Stimulated activated memory B cell treated with anti-CD40 and anti-IgM and Interleukin-4, amounts not matched to agents 10 μg/mL and 1 μg/mL and 100 μg/mL, for 72 hours (primary cell): ENCODE measurements at regions not wholly inside any gene's neighbourhood (a gene's known extent, or its start where the extent isn't known, plus 50 kb on each side); places are given as distances from the start of the nearest gene placed in this dataset.
"Not testable (repeated sequence)": the region's sequence is repeated elsewhere in the genome, so short reads cannot be mapped to it uniquely, and the experiment has no call there.

Experiments
- ATAC-seq: fragments of 150-1000 bp; cut with Tn5 transposase; 2 replicates; pipeline ENCODE4 v1.10.0; 2021
- H3K27ac Mint-ChIP-seq: one replicate; pipeline ENCODE4 v1.8.0; 2022; ENCODE audit warnings: mild to moderate bottlenecking, mixed read lengths
- H3K27me3 Mint-ChIP-seq: one replicate; pipeline ENCODE4 v1.8.0; 2022; ENCODE audit warnings: mixed read lengths
- H3K36me3 Mint-ChIP-seq: one replicate; pipeline ENCODE4 v1.8.0; 2022; ENCODE audit warnings: mixed read lengths
- H3K4me1 Mint-ChIP-seq: one replicate; pipeline ENCODE4 v1.8.0; 2022; ENCODE audit warnings: mixed read lengths
- H3K4me3 Mint-ChIP-seq: one replicate; pipeline ENCODE4 v1.8.0; 2022; ENCODE audit warnings: mild to moderate bottlenecking, moderate library complexity, mixed read lengths
- H3K9me3 Mint-ChIP-seq: one replicate; pipeline ENCODE4 v1.8.0; 2022; ENCODE audit warnings: mixed read lengths

DNA sequence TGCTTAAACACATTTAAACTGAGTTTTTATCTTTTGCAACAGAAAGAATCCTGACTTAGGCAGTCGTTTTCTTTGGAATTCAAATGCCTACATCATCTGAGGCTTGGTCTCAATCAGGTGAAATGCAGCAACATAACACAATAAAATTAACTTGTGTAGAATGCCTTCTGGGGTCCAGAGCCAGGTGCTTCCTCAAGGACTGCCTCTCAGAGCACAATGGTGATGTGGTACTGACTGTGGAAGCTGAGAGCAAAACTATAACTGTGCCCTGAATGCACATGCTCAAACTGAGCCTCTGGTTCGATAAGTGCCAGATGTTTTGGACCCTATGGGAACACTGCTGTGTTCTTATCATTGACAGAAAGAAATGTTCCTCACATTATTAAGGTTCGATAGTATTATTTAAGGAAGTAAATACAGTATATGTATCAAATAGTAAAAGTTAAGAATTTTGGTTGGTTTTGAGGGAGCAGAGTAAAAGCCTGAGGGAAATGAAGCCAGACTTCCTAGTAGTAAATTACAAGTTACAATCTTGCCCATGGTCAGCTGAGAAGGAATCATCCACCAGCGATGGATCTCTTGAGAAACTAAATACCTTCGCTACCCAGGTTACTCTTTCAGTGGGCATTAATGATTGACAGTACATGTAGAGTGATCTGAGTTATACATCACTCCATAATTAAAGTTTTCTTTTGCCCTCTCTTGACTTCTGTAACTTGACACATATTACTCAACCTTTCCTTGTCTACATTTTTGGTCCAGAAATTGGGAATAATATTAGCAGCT is 122.9 kb upstream of the ATP2B1 start:
- H3K27ac Mint-ChIP-seq = no peak overlapping the region
- H3K36me3 Mint-ChIP-seq = peaks cover 8% of the 10 kb centered on the region
- no peak overlapping the region for H3K4me3 Mint-ChIP-seq
- H3K4me1 Mint-ChIP-seq = peaks cover 18% of the 10 kb centered on the region
- no peaks in the 10 kb centered on the region for H3K27me3 Mint-ChIP-seq
- no peak for ATAC-seq
- peaks cover 3% of the 10 kb centered on the region for H3K9me3 Mint-ChIP-seq

DNA sequence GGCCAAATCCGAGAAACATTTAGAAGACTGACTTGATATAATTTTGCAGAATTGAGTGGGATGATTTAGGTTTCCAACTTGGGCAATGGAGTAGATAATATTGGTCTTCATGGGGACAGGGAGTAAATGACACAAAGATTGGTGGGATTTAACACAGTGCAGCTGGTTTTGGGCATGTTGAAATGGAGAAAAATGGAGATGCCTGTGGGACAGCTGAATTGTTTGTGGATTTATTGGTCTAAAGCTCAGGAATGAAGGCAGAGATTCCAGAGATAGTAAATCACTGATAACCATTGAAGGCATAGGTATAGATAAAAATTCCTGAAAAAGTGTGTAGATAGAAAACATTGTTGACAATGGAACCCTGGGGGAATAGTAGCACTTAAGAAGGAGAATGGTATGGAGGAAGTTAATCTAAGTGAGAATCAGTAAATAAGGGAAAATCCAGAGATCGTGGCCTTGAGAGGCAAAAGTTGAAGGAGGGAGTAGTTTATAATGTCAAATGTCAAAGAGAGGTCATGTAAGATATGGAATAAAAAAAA is 120.9 kb upstream of the ATP2B1 start:
- ATAC-seq = no peak
- no peaks in the 10 kb centered on the region for H3K27me3 Mint-ChIP-seq
- peaks cover 3% of the 10 kb centered on the region for H3K9me3 Mint-ChIP-seq
- H3K4me1 Mint-ChIP-seq = peaks cover 32% of the 10 kb centered on the region
- H3K4me3 Mint-ChIP-seq = no peak overlapping the region
- peak overlapping the region; percentile 36 for H3K27ac Mint-ChIP-seq
- H3K36me3 Mint-ChIP-seq = peaks cover 8% of the 10 kb centered on the region

DNA sequence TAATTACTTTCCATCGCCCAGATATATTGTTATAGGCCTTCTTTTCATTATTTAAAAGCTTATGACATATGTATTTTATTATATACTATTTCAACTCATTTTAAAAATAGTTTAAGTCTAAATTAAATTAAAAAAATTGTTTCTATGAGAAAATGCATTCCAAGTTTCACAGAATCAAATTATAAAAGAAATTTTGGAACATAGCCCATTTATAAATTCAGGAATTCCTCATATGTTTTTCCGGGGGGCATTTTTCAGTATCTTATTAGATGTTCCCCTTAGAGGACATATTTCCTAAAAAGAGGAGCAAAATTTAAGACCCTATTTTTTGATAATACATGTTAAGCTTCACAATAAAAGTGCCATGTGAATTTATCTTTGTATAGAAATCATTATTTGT is 119.9 kb upstream of the ATP2B1 start:
- Mint-ChIP-seq H3K27me3 (no peaks in the 10 kb centered on the region), H3K9me3 (peaks cover 3% of the 10 kb centered on the region), H3K27ac (peak overlapping the region; percentile 36), H3K4me1 (peaks cover 27% of the 10 kb centered on the region), H3K4me3 (no peak overlapping the region), H3K36me3 (peaks cover 8% of the 10 kb centered on the region)
- ATAC-seq = no peak

DNA sequence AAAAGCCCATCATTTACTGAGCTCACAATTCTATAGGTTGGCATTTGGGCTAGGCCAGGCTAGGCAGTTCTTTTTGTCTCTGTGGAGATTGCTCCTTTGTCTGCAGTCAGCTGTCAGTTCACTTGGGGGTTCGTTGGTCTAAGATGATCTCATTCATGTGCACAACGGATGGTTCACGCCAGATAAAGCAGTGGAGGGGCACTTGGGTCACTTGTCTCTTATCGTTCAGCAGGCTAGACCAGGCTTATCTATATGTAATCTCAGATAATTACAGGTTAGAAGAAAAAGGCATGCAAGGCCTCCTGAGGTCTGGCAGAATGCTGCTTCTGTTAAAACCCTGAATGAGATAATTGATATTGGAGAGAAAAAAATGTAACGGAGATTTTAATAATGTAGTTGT is 119.0 kb upstream of the ATP2B1 start:
- Mint-ChIP-seq H3K27me3 (no peaks in the 10 kb centered on the region), H3K4me3 (no peak overlapping the region), H3K27ac (no peak overlapping the region), H3K9me3 (peaks cover 3% of the 10 kb centered on the region), H3K36me3 (peaks cover 8% of the 10 kb centered on the region), H3K4me1 (peaks cover 27% of the 10 kb centered on the region)
- ATAC-seq = no peak

DNA sequence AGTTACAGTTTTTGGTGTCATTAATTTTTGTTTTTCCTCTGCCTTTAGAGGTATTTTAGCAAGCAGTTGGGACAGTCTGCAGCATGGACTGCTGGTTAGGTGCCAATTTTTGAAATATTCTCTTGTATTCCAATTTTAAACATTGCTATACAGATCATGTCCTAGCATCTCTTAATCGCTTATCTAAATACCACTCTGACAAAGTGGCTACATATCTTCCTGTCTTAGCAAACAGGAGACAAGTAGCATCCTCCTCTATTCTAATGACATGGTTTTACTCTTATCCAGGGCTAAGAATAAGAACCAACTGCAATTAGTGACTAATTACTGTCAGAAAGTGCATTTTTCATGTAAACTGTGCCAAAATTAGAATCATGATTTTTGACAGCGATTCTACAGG is 117.8 kb upstream of the ATP2B1 start:
- Mint-ChIP-seq H3K27me3 (no peaks in the 10 kb centered on the region), H3K27ac (peak overlapping the region; percentile 80), H3K4me1 (peaks cover 37% of the 10 kb centered on the region), H3K4me3 (no peak overlapping the region), H3K9me3 (peaks cover 3% of the 10 kb centered on the region), H3K36me3 (peaks cover 8% of the 10 kb centered on the region)
- ATAC-seq = no peak

DNA sequence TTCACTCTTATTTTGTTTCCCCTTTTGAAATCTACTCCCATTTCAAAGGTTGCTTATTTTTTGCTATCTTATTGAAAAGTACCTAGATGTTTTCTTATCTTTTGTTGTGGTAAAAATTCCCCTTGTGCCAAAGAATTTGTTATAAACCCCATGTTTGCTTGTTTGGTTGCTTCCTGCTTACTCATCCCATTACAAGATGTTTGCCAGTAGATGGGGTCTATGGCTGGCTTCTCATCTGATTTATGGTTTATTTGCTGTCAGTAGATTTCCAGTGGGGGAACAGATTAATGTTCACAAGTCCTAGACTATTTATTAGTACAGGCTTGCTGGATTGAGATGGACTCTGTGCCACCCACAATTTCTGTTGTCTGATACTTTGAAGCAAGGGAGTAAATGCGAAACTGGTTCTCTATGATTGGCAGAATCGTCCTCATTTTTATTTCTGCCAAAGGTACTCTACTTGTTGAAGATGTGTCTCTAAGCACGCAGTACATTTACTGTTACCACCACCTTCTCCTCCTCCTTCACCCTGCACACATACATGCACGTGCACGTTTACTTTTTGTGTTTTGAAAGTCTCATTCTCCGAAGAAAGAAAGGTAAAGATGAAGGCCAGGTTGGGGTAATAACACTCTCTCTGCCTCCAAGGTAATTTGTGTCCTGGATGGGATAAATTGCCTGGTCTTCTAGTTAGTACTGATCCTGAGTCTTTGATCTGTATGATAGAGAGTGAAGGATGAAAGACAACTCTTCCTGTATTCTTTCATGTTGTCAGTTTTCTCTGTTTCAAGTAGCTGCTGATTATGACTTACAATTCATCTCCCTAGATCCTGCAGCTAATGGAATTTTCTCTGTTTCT is 117.2 kb upstream of the ATP2B1 start:
- H3K27ac Mint-ChIP-seq = peak overlapping the region; percentile 80

DNA sequence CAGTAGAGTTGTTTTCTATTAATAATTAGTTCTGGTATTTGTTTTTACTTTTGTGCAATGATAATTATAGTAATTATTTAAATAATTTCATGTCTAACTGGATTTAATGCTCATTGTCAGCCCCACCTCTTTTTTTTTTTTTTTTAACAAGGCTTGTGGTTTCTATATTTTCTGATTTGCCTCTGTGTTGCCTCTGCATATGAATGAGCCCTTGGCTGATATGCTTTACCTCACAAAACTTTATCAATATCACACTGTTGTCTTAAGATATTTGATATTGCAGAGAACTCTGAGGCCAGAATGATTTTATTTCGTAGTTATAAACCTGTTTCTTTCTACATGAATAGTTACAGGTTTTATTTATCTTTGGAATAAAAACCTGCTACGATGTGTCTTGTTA is 116.2 kb upstream of the ATP2B1 start:
- peaks cover 3% of the 10 kb centered on the region for H3K9me3 Mint-ChIP-seq
- H3K4me3 Mint-ChIP-seq = no peak overlapping the region
- H3K27ac Mint-ChIP-seq = no peak overlapping the region
- H3K27me3 Mint-ChIP-seq = no peaks in the 10 kb centered on the region
- peaks cover 32% of the 10 kb centered on the region for H3K4me1 Mint-ChIP-seq
- H3K36me3 Mint-ChIP-seq = peaks cover 8% of the 10 kb centered on the region
- no peak for ATAC-seq

More for the DNA sequence above, 117.2 kb upstream of the ATP2B1 start:
- H3K9me3 Mint-ChIP-seq = peaks cover 3% of the 10 kb centered on the region
- no peaks in the 10 kb centered on the region for H3K27me3 Mint-ChIP-seq
- H3K4me1 Mint-ChIP-seq = peaks cover 37% of the 10 kb centered on the region
- H3K36me3 Mint-ChIP-seq = peaks cover 8% of the 10 kb centered on the region
- H3K4me3 Mint-ChIP-seq = peak overlapping the region; percentile 32
- ATAC-seq = no peak

DNA sequence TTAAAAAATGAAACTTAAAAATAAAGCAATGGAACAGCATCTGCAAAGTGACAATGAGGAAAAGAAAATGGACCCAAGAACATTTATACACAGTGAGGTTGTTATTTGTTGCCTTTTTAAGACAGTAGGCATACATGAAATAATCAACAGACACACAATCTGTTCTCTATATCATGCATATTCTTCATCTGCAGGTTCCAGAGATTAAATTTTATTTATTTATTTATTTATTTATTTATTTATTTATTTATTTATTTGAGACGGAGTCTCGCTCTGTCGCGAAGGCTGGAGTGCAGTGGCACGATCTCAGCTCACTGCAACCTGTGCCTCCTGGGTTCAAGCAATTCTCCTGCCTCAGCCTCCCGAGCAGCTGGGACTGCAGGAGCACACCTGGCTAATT is 114.4 kb upstream of the ATP2B1 start:
- not testable (repeated sequence) for H3K27me3 Mint-ChIP-seq, ATAC-seq, H3K9me3 Mint-ChIP-seq, H3K27ac Mint-ChIP-seq, H3K4me3 Mint-ChIP-seq, H3K36me3 Mint-ChIP-seq
- H3K4me1 Mint-ChIP-seq = peaks cover 29% of the 10 kb centered on the region

DNA sequence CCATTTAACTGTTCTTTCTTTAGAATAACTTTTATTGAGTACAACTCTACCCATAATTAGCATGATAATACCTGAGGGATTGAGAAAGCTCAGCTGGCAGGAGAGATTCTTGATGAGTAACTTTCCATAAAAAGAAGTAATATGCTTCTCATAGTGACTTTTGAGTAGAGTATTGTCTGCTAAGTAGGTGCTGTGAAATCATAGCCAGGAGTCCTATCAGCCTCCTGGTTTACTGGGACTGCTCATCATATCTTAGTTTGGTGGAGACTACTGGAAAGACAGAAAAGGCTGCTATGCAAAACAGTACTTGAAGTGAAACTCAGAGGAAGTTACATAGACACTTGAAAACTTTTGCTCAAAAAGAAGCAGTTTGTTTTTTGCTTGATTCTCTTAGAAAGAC is 113.3 kb upstream of the ATP2B1 start:
- Mint-ChIP-seq H3K4me3 (no peak overlapping the region), H3K27me3 (no peaks in the 10 kb centered on the region), H3K27ac (peak overlapping the region; percentile 62), H3K4me1 (peaks cover 35% of the 10 kb centered on the region), H3K9me3 (no peaks in the 10 kb centered on the region), H3K36me3 (no peaks in the 10 kb centered on the region)
- ATAC-seq = peak; percentile 57

DNA sequence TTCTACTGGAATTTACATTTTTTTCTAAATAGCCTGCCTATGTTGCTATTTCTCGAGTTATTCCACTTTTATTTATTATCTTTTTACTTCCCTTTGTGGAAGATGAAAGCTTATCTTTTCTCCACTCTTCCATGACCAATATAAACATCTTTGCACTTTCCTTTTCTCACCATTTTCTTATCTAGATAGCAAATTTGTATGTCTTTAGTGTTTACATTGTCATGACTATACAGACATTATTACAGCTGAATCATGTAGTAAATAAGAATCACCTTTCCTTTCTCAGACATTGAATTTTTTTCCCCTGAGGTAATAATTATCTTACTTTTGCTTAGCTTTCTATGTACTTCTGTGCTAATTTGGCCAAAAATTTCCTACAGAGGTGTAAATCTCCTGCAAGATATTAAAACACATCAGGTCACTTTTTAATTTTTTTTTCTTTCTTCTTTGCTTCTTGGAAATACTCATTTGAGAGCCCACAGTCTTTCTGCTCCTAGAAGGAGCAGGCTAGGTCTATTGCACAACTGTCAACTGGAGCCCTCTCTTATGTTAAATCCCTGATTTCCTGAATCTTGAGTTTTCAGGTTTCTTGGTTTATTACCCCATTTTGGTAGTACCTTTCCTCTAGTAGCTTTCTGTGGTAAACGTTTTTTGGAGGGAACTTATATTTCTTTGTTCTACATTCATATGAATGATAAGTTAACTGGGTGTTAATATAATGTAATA is 109.0 kb upstream of the ATP2B1 start:
- no peak for ATAC-seq
- Mint-ChIP-seq H3K27me3 (no peaks in the 10 kb centered on the region), H3K9me3 (no peaks in the 10 kb centered on the region), H3K27ac (peak overlapping the region; percentile 37), H3K4me3 (no peak overlapping the region), H3K36me3 (no peaks in the 10 kb centered on the region), H3K4me1 (peaks cover 19% of the 10 kb centered on the region)

DNA sequence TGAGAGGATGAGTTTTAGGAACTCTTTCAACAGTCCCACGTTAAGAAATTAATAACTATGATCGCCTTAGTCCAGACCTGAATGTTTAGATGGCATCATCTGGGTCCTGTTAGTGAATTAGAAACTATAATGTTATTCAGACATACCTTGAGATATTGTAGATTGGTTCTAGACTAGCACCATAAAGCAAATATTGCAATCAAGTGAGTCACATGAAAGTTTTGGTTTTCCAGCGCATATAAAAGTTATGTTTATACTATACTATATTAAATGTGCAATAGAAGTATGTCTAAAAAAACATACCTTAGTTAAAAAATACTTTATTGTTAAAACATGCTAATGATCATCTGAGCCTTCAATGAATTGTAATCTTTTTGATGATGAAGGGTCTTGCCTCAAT is 106.6 kb upstream of the ATP2B1 start:
- no peaks in the 10 kb centered on the region for H3K27me3 Mint-ChIP-seq

DNA sequence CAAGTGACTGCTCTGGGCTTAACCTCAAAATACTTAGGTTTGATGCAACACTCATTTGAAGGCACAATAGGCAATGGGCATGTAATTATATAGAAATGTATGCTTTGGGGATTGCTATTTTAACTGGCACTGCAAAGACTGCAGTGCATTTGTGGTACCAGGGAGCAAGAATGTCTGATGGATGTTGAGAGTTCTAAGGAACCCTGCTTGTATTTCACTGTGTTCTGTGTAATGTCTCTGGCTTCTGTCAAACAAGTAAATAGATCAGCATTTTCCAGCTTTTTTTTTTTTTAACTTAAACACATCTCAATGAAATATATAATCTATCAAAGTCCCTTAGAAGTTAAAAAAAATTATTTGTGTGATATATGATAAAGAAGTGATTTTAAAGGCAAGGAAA is 94.8 kb upstream of the ATP2B1 start:
- H3K4me3 Mint-ChIP-seq = no peak overlapping the region
- no peak overlapping the region for H3K27ac Mint-ChIP-seq
- peaks cover 18% of the 10 kb centered on the region for H3K4me1 Mint-ChIP-seq
- no peaks in the 10 kb centered on the region for H3K27me3 Mint-ChIP-seq
- H3K36me3 Mint-ChIP-seq = no peaks in the 10 kb centered on the region
- no peak for ATAC-seq
- H3K9me3 Mint-ChIP-seq = no peaks in the 10 kb centered on the region

More for the DNA sequence above, 106.6 kb upstream of the ATP2B1 start:
- peaks cover 9% of the 10 kb centered on the region for H3K4me1 Mint-ChIP-seq
- H3K27ac Mint-ChIP-seq = no peak overlapping the region
- no peaks in the 10 kb centered on the region for H3K9me3 Mint-ChIP-seq
- no peak for ATAC-seq
- H3K4me3 Mint-ChIP-seq = no peak overlapping the region
- no peaks in the 10 kb centered on the region for H3K36me3 Mint-ChIP-seq

DNA sequence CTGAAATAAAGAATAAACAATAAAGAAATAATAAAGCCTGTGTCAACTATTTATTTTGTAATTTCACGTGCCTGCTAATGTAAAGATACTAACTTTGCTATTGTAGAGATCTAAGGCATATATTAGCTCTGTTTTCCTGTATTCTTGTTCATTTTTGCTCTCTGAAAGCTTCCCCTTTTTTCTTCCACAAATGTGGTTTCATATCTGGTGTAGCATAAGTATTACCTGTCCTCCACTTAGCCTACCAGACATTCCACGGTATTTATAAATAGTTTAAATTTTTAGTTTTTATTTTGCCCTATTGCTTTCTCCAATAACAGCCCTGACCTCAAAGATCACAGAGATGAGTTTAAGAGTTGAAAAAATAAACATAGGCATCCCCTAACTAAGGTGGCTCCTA is 92.6 kb upstream of the ATP2B1 start:
- Mint-ChIP-seq H3K4me3 (no peak overlapping the region), H3K9me3 (no peaks in the 10 kb centered on the region), H3K27ac (no peak overlapping the region), H3K36me3 (no peaks in the 10 kb centered on the region), H3K4me1 (peaks cover 18% of the 10 kb centered on the region), H3K27me3 (no peaks in the 10 kb centered on the region)
- ATAC-seq = no peak

DNA sequence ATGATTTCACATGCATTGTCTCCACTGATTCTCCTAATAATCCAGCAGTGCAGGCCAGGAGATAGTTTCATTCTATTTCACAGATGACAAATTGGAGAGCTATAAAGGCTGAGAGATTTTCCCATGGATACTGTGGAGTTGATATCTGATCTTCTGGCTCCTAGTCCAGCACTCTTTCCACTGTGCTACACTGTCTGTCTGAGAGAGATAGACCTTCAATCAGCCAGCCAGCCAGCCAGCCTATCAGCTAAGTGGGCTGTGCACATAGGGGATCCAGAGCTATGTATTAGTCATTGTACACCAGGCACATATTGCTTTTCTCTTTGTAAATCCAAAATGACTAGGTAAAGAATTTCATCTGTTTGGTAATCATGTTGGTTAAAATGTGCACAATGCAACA is 91.8 kb upstream of the ATP2B1 start:
- Mint-ChIP-seq H3K27me3 (no peaks in the 10 kb centered on the region), H3K27ac (no peak overlapping the region), H3K4me1 (peaks cover 18% of the 10 kb centered on the region), H3K36me3 (no peaks in the 10 kb centered on the region), H3K4me3 (no peak overlapping the region), H3K9me3 (no peaks in the 10 kb centered on the region)
- no peak for ATAC-seq

DNA sequence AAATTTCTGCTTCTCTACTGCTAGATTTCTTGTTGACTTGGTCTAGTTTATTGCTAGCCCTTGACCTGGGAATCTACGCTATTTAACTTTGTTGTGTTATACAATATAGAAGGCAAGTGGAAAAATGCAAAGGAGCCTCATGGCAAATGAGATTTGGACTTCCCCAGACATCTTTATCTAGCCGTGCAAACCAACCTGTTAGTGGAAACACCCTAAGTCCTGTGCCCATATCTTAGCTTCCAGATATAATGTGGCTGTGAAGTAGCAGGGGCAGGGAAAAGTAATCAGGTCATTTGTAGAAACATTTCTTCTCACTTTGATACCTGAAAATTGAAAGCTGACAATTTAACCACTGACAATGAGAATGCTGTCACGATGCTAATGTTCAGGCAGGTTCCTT is 90.7 kb upstream of the ATP2B1 start:
- H3K27ac Mint-ChIP-seq = no peak overlapping the region

More for the DNA sequence above, 90.7 kb upstream of the ATP2B1 start:
- H3K27me3 Mint-ChIP-seq = no peaks in the 10 kb centered on the region
- no peak overlapping the region for H3K4me3 Mint-ChIP-seq
- peaks cover 18% of the 10 kb centered on the region for H3K4me1 Mint-ChIP-seq
- no peaks in the 10 kb centered on the region for H3K9me3 Mint-ChIP-seq
- H3K36me3 Mint-ChIP-seq = no peaks in the 10 kb centered on the region
- ATAC-seq = no peak
